HPDE6-E6E7 (cell line): ENCODE measurements at regions not wholly inside any gene's neighbourhood (a gene's known extent, or its start where the extent isn't known, plus 50 kb on each side); places are given as distances from the start of the nearest gene placed in this dataset.

ENCODE experiments used
- DNase-seq: peaks from one replicate; pipeline ENCODE4 v3.0.0; 2011; ENCODE audit warnings: missing footprints; ENCODE audit errors: extremely low spot score

DNA sequence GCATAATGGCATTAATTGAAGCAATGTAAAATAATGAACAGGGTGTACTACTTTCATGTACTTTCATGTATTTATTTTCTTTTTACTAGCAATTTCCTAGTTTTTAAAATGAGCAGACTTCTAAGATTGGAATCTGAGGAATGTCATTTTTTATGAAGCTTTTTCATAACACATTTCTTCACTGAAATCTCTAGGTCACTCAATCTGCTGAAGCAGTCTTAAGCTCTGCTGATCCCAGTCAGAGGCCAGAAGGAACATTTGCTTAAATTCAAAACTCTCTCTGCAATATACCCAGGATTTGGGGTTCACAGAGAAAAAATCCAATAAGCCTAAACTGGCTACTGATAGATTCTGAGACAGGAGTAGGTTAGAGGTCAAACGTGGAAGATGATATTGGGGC, 73.6 kb upstream of the CNTN1 start:
- no peak for DNase-seq

DNA sequence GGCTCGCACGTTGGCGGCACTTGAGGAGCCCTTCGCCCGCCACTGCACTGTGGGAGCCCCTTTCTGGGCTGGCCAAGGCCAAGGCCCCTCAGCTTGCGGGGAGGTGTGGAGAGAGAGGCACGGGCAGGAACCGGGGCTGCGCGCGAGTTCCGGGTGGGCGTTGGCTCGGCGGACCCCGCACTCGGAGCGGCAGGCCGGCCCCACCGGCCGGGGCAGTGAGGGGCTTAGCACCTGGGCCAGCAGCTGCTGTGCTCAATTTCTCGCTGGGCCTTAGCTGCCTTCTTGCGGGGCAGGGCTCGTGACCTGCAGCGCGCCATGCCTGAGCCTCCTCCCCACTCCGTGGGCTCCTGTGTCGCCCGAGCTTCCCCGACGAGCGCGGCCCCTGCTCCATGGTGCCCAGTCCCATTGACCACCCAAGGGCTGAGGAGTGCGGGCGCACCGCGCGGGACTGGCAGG, 71.6 kb upstream of the CNTN1 start:
- DNase-seq, result no peak

DNA sequence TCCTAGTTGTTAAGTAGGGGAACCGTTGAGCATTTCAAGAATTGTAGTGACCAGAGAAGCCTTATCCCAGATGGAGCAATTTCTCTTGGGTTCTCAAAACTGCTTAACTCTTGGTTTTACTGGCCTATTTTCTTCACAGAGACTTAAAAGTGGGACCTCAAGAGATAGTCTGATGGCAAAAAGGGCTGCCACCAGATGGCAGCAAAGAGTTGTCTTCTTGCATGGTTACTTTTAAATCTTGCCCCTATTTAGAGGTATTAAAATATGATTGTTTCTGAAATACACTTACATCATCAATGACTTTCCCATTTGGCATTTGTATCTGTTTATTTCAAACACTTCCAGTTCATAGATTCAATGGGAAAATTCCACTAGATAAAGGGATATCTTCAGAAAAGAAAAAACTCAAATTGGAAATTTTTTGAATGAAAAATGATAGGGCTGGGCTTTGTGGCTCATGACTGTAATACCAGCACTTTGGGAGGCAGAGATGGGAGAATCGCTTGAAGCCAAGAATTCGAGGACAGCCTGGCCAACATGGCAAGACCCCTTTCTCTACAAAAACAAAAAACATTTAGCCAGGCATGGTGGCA, 69.9 kb upstream of the CNTN1 start:
- DNase-seq, result peak; percentile 11

DNA sequence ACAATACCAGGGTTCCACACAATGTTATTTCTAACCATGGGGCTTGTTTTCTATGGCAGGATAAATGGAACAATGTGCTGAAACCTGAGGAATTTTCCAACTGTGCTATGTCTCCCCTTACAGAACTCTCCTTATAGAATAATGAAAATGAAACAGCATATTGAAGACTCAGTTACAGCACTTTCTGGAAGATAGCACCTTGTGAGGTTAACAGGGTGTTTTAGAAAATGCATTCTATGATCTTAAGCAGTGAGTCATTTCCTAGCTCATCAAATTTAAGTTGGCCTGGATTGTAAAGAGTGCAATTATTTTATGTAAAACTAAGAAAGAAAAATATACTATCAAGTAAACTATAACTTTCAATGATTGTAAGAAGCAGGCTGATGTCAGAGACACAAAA, 60.1 kb upstream of the CNTN1 start:
- DNase-seq, result no peak

DNA sequence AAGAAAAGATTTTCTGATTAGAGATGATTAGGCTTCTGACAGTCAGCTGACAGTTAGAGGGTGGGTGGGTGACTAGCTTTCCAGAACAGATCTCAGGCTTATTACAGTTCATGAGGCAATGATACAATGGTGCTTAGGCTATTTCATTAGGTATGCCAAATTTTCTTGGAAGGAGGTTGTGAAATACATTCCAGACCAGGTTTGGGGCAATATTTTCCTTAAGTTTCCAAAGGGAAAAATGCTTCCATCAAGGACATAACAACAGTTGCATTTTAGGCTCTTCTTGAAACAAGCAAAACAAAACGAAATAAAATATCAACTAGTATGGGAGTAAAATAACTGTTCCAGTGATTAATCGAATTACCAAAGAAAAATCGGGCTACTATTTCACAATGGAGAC, 59.3 kb upstream of the CNTN1 start:
- DNase-seq, result no peak

DNA sequence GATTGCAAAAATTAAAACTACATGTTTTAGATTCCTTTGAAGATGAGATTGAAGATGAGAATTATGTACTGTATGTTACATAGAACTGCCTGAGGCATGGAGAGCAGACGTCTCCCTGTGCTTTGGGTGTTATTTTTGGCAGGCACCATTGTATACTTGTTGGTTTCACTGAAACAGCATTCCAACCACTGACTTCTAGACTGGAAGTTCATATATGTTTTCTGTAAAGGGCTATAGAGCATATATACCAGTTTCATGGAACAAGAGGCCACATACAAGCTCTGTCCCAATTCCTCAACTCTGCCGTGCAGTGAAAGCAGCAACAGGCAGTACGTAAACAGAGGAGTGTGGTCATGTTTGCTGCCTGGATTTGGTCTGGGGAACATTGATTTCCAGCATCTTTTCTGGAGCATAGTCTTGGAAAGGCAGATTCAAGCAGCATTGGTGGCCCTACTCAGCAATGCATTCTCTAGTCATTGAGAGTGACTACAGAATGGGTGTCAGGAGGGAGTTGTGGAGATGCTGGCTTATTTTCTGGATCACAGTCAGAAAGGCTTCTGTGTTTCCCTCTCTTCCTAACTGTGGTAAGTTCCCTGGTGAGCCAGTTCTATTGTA, 57.6 kb upstream of the CNTN1 start:
- no peak for DNase-seq

DNA sequence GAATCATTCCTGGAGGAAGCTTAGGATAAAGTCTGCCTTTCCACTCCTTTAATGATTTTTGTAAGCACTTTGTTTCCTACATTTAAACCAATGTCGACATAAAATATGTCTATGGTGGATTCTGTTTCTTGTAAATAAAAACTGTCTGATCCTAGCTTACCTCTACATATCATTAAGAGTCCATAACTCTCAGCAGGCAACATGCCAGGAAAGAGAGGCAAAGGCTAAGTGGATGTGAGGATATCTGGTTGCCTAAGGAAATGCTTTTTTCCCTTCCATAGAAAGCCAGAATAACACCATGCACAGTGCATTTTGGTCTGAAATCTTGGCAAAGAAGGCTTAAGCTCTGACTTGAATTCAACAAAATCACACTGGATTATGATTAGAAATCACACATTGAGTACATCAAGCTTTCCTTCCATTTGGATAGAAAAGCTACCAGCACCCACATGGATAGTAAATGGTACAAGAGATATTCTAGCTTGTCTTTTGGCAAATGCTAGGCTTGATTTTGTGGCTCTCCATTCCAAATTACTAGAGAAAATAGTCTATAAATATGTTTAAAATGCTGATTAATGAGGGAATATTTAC, 57.0 kb upstream of the CNTN1 start:
- no peak for DNase-seq
